Panc1 (cell line): ENCODE measurements at regions not wholly inside any gene's neighbourhood (a gene's known extent, or its start where the extent isn't known, plus 50 kb on each side); places are given as distances from the start of the nearest gene placed in this dataset.

Experiments used
- ATAC-seq: fragments of 200-7000 bp; cut with Tn5 transposase; 2 replicates; pipeline ENCODE4 v1.9.1; 2020; ENCODE audit warnings: mild to moderate bottlenecking, moderate library complexity
- BruUV-seq: library from RNA; stranded (reverse); fragments of 400-500 nt; replicated peaks from 2 replicates; lab custom pipeline; 2021; lab: Mats Ljungman, UMichigan
- CTCF ChIA-PET: fragments of 300-600 bp; sonication (Branson Sonifier 250); formaldehyde crosslinking; loops from one replicate; lab custom pipeline; 2022; ENCODE audit warnings: antibody characterized with exemption; lab: Charles Lee
- POLR2A ChIA-PET: fragments of 300-600 bp; sonication (Branson Sonifier 250); formaldehyde crosslinking; loops from one replicate; lab custom pipeline; 2022; ENCODE audit warnings: antibody characterized with exemption; lab: Charles Lee
- DNase-seq: peaks from one replicate; pipeline ENCODE4 v3.0.0-alpha.2; 2010; ENCODE audit warnings: low read depth, low spot score
- H3K27ac ChIP-seq: 2 replicates; pipeline ENCODE4 v1.5.1; 2011; ENCODE audit warnings: mild to moderate bottlenecking, low read length, inconsistent platforms
- H3K27me3 ChIP-seq: fragments of 200-500 bp; sonication (Bioruptor generic); 2 replicates; pipeline ENCODE4 v1.6.0; 2014; ENCODE audit warnings: low read length, inconsistent platforms; ENCODE audit not compliant: control insufficient read depth, insufficient read depth
- H3K36me3 ChIP-seq: fragments of 200-500 bp; sonication (Bioruptor generic); 2 replicates; pipeline ENCODE4 v1.5.1; 2014; ENCODE audit warnings: inconsistent platforms, mild to moderate bottlenecking, low read length, moderate library complexity; ENCODE audit not compliant: control insufficient read depth, insufficient read depth
- H3K4me1 ChIP-seq: 2 replicates; pipeline ENCODE4 v1.5.1; 2011; ENCODE audit warnings: inconsistent platforms, mild to moderate bottlenecking, low read length, moderate library complexity; ENCODE audit not compliant: control insufficient read depth, insufficient read depth
- H3K4me3 ChIP-seq, 2 experiments: 2 replicates each; pipeline ENCODE4 v1.5.1; 2011 to 2012; ENCODE audit warnings: low read depth in 2 of 2, low read length in 2 of 2, mild to moderate bottlenecking in 2 of 2, inconsistent platforms in 1 of 2, moderate library complexity in 1 of 2
- H3K9me3 ChIP-seq: fragments of 200-500 bp; sonication (Bioruptor generic); 2 replicates; pipeline ENCODE4 v1.5.1; 2014; ENCODE audit warnings: low read depth, mild to moderate bottlenecking, inconsistent platforms, low read length, moderate library complexity; ENCODE audit not compliant: control insufficient read depth, insufficient read depth
- CTCF ChIP-seq: fragments of 450-650 bp; IDR thresholded peaks from 2 replicates; pipeline ENCODE4 v1.5.1; 2017; ENCODE audit warnings: mild to moderate bottlenecking
- POLR2AphosphoS5 ChIP-seq: IDR thresholded peaks from 2 replicates; pipeline ENCODE4 v1.6.1; 2012; ENCODE audit warnings: mild to moderate bottlenecking, low read depth, low read length, moderate library complexity
- REST ChIP-seq, 2 experiments: IDR thresholded peaks; 2 replicates each; pipeline ENCODE4 v1.6.1; 2011 to 2012; ENCODE audit warnings: low read depth in 2 of 2, control low read depth in 1 of 2, low read length in 1 of 2, mild to moderate bottlenecking in 1 of 2, moderate library complexity in 1 of 2; ENCODE audit not compliant: insufficient read depth in 1 of 2
- SIN3A ChIP-seq: IDR thresholded peaks from 2 replicates; pipeline ENCODE4 v1.6.1; 2012; ENCODE audit warnings: low read depth, mild to moderate bottlenecking, low read length, moderate library complexity, borderline replicate concordance; ENCODE audit not compliant: insufficient read depth
- TCF7L2 ChIP-seq: IDR thresholded peaks from 2 replicates; pipeline ENCODE4 v1.6.1; 2011; ENCODE audit warnings: mild to moderate bottlenecking, low read depth, low read length, inconsistent platforms
- in situ Hi-C: cut with HindIII; loops from 2 replicates; pipeline ENCODE4 v1.10.0; 2016; ENCODE audit warnings: low sequenced_read_pairs, low pct_unique_long_range_greater_than_20kb
- intact Hi-C: fragments of 100-400 bp; cut with micrococcal nuclease; formaldehyde crosslinking; loops from one replicate; pipeline ENCODE4 v1.10.0; 2022; ENCODE audit not compliant: unreplicated experiment

GRCh38 chr11:11217929-11218628 lies 135.0 kb downstream of the CSNK2A3 start:
- in situ Hi-C loops: no loop called here
- CTCF ChIA-PET: interaction anchor here (0.6 to 1.2 kb wide), 2 partner anchors 14 to 63 kb away, joined by 3 read pairs; no protein-coding TSS in a partner anchor
- POLR2A ChIA-PET: interaction anchor here (0.6 kb wide), 2 partner anchors 197 to 233 kb away, joined by 5 to 7 read pairs; no protein-coding TSS in a partner anchor

GRCh38 chr11:11217289-11217928 lies 135.6 kb downstream of the CSNK2A3 start:
- in situ Hi-C loops (no loop called here), intact Hi-C loops (no loop called here)
- H3K27me3 ChIP-seq: peaks cover 1% of the 10 kb centered on the region; the same call in 1 of the 2 replicates
- H3K4me1 ChIP-seq: 0 out of 2 replicates have a peak, but pooled peaks cover 3% of the 10 kb centered on the region
- ATAC-seq (no peak), DNase-seq (no peak)
- ChIA-PET CTCF (interaction anchor here (0.6 kb wide), 1 partner anchor 64 kb away, joined by 3 read pairs; no protein-coding TSS in a partner anchor), POLR2A (interaction anchor here (0.6 kb wide), 1 partner anchor 196 kb away, joined by 5 read pairs; no protein-coding TSS in a partner anchor)
- BruUV-seq: no TSS peak
- H3K4me3 ChIP-seq: no peak overlapping the region
- TF ChIP-seq CTCF (no peak), POLR2AphosphoS5 (no peak), TCF7L2 (no peak), SIN3A (no peak), REST (IDR thresholded peaks at IDR 0.05; ENCODE audit: insufficient read depth in 1 of 2, low read depth in 2 of 2, low read length in 1 of 2) (no peak)
- no peaks in the 10 kb centered on the region for H3K9me3 ChIP-seq
- H3K27ac ChIP-seq: no peak overlapping the region
- H3K36me3 ChIP-seq: no peaks in the 10 kb centered on the region

More at GRCh38 chr11:11217929-11218628, 135.0 kb downstream of the CSNK2A3 start:
- Histone ChIP-seq H3K4me1 (0 out of 2 replicates have a peak, but pooled peaks cover 3% of the 10 kb centered on the region), H3K27me3 (no peaks in the 10 kb centered on the region), H3K36me3 (no peaks in the 10 kb centered on the region), H3K27ac (no peak overlapping the region), H3K4me3 (no peak overlapping the region), H3K9me3 (no peaks in the 10 kb centered on the region)
- intact Hi-C loops: no loop called here
- DNase-seq (no peak), ATAC-seq (no peak)
- TF ChIP-seq TCF7L2 (no peak), SIN3A (no peak)
- BruUV-seq: no TSS peak
